ENCODE measurements at regions not wholly inside any gene's neighbourhood (a gene's known extent, or its start where the extent isn't known, plus 50 kb on each side); places are given as distances from the start of the nearest gene placed in this dataset.

- POLR2A ChIA-PET: interaction anchor here (0.7 to 6.0 kb wide), 5 partner anchors 152 to 553 kb away, joined by 4 to 173 read pairs (median 36); partner anchors contain the start of gene SOX4
These were observed 146.3 kb downstream of the PRL start for GRCh38 chr6:22150368-22151035.

GRCh38 chr6:22151892-22152291, 144.9 kb downstream of the PRL start:
- Histone ChIP-seq H3K4me2 (no peak overlapping the region), H3K4me3 (ENCODE audit: low read depth in 2 of 2, low read length in 1 of 2) (no peak overlapping the region), H3F3A (replicated peaks; ENCODE audit: insufficient read depth) (no peaks in the 10 kb centered on the region), H4K20me1 (ENCODE audit: insufficient read depth) (no peaks in the 10 kb centered on the region), H3K27me3 (ENCODE audit: insufficient read depth) (no peaks in the 10 kb centered on the region), H3K27ac (ENCODE audit: low read depth in 2 of 2, low read length in 1 of 2) (peak overlapping the region in 1 of 2 experiments; percentile 99; a peak in 2 of 4 replicates), H2AFZ (ENCODE audit: low read depth) (no peak overlapping the region), H3K4me1 (ENCODE audit: control insufficient read depth in 1 of 2, insufficient read depth in 2 of 2, low read depth in 1 of 2, low read length in 1 of 2) (peaks cover 16 to 23% of the 10 kb centered on the region in 2 experiments; a peak in 3 of 4 replicates), H3K9me3 (no peaks in the 10 kb centered on the region), H3K36me3 (replicated peaks in 1 of 2; ENCODE audit: control insufficient read depth in 1 of 2, insufficient read depth in 2 of 2, low read length in 1 of 2) (peaks cover 0 to 6% of the 10 kb centered on the region in 2 experiments), H3K9ac (no peak overlapping the region), H3K79me2 (ENCODE audit: insufficient read depth) (no peaks in the 10 kb centered on the region), H3K9me2 (no peaks in the 10 kb centered on the region)
- no peak for TF ChIP-seq RXRA (IDR thresholded peaks at IDR 0.05; ENCODE audit: borderline replicate concordance, low read depth)
- TF ChIP-seq RAD21 (IDR thresholded peaks at IDR 0.05; ENCODE audit: low read length): no peak
- TF ChIP-seq RCOR1 (IDR thresholded peaks at IDR 0.05; ENCODE audit: low read length): no peak
- TF ChIP-seq EZH2phosphoT487 (IDR thresholded peaks at IDR 0.05; ENCODE audit: borderline replicate concordance, low read depth): no peak
- no peak for TF ChIP-seq SIN3A (IDR thresholded peaks at IDR 0.05; ENCODE audit: borderline replicate concordance, low read depth, low read length)
- no peak for TF ChIP-seq POLR2AphosphoS5 (IDR thresholded peaks at IDR 0.05; ENCODE audit: low read depth, low read length)
- CTCF ChIA-PET: interaction anchor here (0.6 to 1.0 kb wide), 3 partner anchors 11 to 676 kb away, joined by 3 read pairs; no protein-coding TSS in a partner anchor
- POLR2A ChIA-PET: no interaction called here
- no peak for DNase-seq
- 96% methylated on average over 1 of the region's 1 CpG for WGBS (ENCODE audit: low lambda C conversion rate)

More at GRCh38 chr6:22150368-22151035, 146.3 kb downstream of the PRL start:
- Histone ChIP-seq H2AFZ (ENCODE audit: low read depth) (no peak overlapping the region), H3K4me2 (no peak overlapping the region), H3K27ac (ENCODE audit: low read depth in 2 of 2, low read length in 1 of 2) (peak overlapping the region in 1 of 2 experiments; percentile 99; a peak in 2 of 4 replicates), H3K9ac (no peak overlapping the region), H3K27me3 (ENCODE audit: insufficient read depth) (no peaks in the 10 kb centered on the region), H3K79me2 (ENCODE audit: insufficient read depth) (no peaks in the 10 kb centered on the region), H3K9me2 (no peaks in the 10 kb centered on the region), H3K9me3 (no peaks in the 10 kb centered on the region), H3K36me3 (replicated peaks in 1 of 2; ENCODE audit: control insufficient read depth in 1 of 2, insufficient read depth in 2 of 2, low read length in 1 of 2) (peaks cover 0 to 6% of the 10 kb centered on the region in 2 experiments), H3F3A (replicated peaks; ENCODE audit: insufficient read depth) (peaks cover 3% of the 10 kb centered on the region), H3K4me3 (ENCODE audit: low read depth in 2 of 2, low read length in 1 of 2) (peak overlapping the region in 1 of 2 experiments; percentile 30; a peak in 1 of 4 replicates), H4K20me1 (ENCODE audit: insufficient read depth) (no peaks in the 10 kb centered on the region), H3K4me1 (ENCODE audit: control insufficient read depth in 1 of 2, insufficient read depth in 2 of 2, low read depth in 1 of 2, low read length in 1 of 2) (peaks cover 16 to 22% of the 10 kb centered on the region in 2 experiments; a peak in 3 of 4 replicates)
- CTCF ChIA-PET: interaction anchor here (0.8 to 6.2 kb wide), 5 partner anchors 407 to 1508 kb away, joined by 3 to 64 read pairs (median 3); partner anchors contain the start of gene SOX4
- DNase-seq: no peak
- no peak for TF ChIP-seq NRF1 (IDR thresholded peaks at IDR 0.05; ENCODE audit: low read depth, low read length)
- no peak for TF ChIP-seq EP300 (IDR thresholded peaks at IDR 0.05; ENCODE audit: borderline replicate concordance in 1 of 2, low read depth in 1 of 2, low read length in 1 of 2)
- no peak for TF ChIP-seq NFIC (IDR thresholded peaks at IDR 0.05; ENCODE audit: borderline replicate concordance)
- no peak for TF ChIP-seq SMC3 (IDR thresholded peaks at IDR 0.05; ENCODE audit: low read depth, low read length)
- TF ChIP-seq RFX5 (IDR thresholded peaks at IDR 0.05; ENCODE audit: low read length): peak; percentile 13; the same call in 1 of the 2 replicates

- Histone ChIP-seq H3K9ac (no peak overlapping the region), H3K36me3 (replicated peaks in 1 of 2; ENCODE audit: control insufficient read depth in 1 of 2, insufficient read depth in 2 of 2, low read length in 1 of 2) (peaks cover 0 to 6% of the 10 kb centered on the region in 2 experiments), H3K4me1 (ENCODE audit: control insufficient read depth in 1 of 2, insufficient read depth in 2 of 2, low read depth in 1 of 2, low read length in 1 of 2) (peaks cover 9 to 23% of the 10 kb centered on the region in 2 experiments; a peak in 3 of 4 replicates), H3F3A (replicated peaks; ENCODE audit: insufficient read depth) (no peaks in the 10 kb centered on the region), H3K79me2 (ENCODE audit: insufficient read depth) (no peaks in the 10 kb centered on the region), H3K27ac (ENCODE audit: low read depth in 2 of 2, low read length in 1 of 2) (peak overlapping the region in 1 of 2 experiments; percentile 99; a peak in 2 of 4 replicates), H2AFZ (ENCODE audit: low read depth) (no peak overlapping the region), H3K4me2 (no peak overlapping the region), H3K9me3 (no peaks in the 10 kb centered on the region), H4K20me1 (ENCODE audit: insufficient read depth) (no peaks in the 10 kb centered on the region), H3K27me3 (ENCODE audit: insufficient read depth) (no peaks in the 10 kb centered on the region), H3K9me2 (no peaks in the 10 kb centered on the region), H3K4me3 (ENCODE audit: low read depth in 2 of 2, low read length in 1 of 2) (no peak overlapping the region)
- DNase-seq: no peak
- TF ChIP-seq USF1 (IDR thresholded peaks at IDR 0.05; ENCODE audit: borderline replicate concordance, low read depth) (no peak), USF2 (IDR thresholded peaks at IDR 0.05; ENCODE audit: borderline replicate concordance, low read depth, low read length) (no peak), POLR2AphosphoS5 (IDR thresholded peaks at IDR 0.05; ENCODE audit: low read depth, low read length) (no peak), TCF12 (IDR thresholded peaks at IDR 0.05) (no peak), FOSL2 (IDR thresholded peaks at IDR 0.05; ENCODE audit: borderline replicate concordance, low read depth) (no peak), GABPA (IDR thresholded peaks at IDR 0.05; ENCODE audit: low read depth) (no peak), TEAD4 (IDR thresholded peaks at IDR 0.05; ENCODE audit: borderline replicate concordance, insufficient read depth) (no peak), RXRA (IDR thresholded peaks at IDR 0.05; ENCODE audit: borderline replicate concordance, low read depth) (no peak), FOXM1 (IDR thresholded peaks at IDR 0.05; ENCODE audit: low read depth) (no peak)
- CTCF ChIA-PET: interaction anchor here (1.0 kb wide), 1 partner anchor 10 kb away, joined by 3 read pairs; no protein-coding TSS in a partner anchor
- POLR2A ChIA-PET: no interaction called here
These were observed 144.0 kb downstream of the PRL start for GRCh38 chr6:22152841-22153240.
